ENCODE measurements at regions not wholly inside any gene's neighbourhood (a gene's known extent, or its start where the extent isn't known, plus 50 kb on each side); places are given as distances from the start of the nearest gene placed in this dataset.

DNA sequence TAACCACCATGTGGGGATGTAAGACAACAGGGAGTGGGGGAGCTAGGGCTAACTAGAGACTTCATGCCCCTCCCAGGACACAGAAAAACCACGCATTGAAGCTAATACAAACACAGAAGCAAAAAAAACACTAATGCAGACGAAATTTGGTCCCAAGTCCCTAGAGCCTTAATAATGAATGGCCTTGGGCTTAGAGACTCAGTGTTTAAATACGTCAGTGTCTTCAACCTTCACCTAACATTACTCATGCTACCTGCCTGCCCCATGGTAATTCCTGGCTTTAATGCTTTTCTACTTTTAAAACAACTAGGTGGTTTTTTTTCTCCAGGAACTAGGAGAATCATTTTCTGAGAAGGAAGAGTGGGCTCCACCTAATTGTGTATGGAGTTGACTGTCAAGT is 64.1 kb upstream of the ITSN2 start:
- H3K36me3 ChIP-seq (ENCODE audit: control insufficient read depth, insufficient read depth, low read length) = no peaks in the 10 kb centered on the region
- H3K79me2 ChIP-seq (ENCODE audit: control insufficient read depth, insufficient read depth, low read length) = no peaks in the 10 kb centered on the region
- ChIA-PET CTCF (ENCODE audit: low intra/inter-chr PET ratio) (no interaction called here), POLR2A (interaction anchor here (1.2 to 3.3 kb wide), 2 partner anchors 8 to 11 kb away, joined by 3 to 13 read pairs; no protein-coding TSS in a partner anchor)
- no peak overlapping the region for H3K4me2 ChIP-seq (ENCODE audit: insufficient read depth, low read length)
- DNase-seq (ENCODE audit: extremely low read depth in 1 of 4, low spot score in 3 of 4) (no peak), FAIRE-seq (no peak), ATAC-seq (no peak)
- intact Hi-C loops (cut with micrococcal nuclease) = loop anchor here (5.0 kb wide), 2 partner anchors 53 to 68 kb away; partner anchors contain the start of gene NCOA1
- in situ Hi-C loops (cut with MboI) = loop anchor here (25.0 kb wide), 1 partner anchor 363 kb away; the partner anchor contains the start of genes CENPO and PTRHD1
- no peaks in the 10 kb centered on the region for H3K27me3 ChIP-seq (ENCODE audit: control insufficient read depth in 2 of 2, insufficient read depth in 2 of 2, low read length in 2 of 2)
- H3K4me3 ChIP-seq = no peak overlapping the region
- no peak overlapping the region; the same call in 1 of the 2 replicates for H2AFZ ChIP-seq (ENCODE audit: low read depth, low read length)
- no peaks in the 10 kb centered on the region for H4K20me1 ChIP-seq (replicated peaks; ENCODE audit: control insufficient read depth, insufficient read depth, low read length)
- H3K9me1 ChIP-seq (ENCODE audit: control insufficient read depth, insufficient read depth, low read length) = no peaks in the 10 kb centered on the region
- no peaks in the 10 kb centered on the region for H3K9me3 ChIP-seq (replicated peaks; ENCODE audit: control insufficient read depth, insufficient read depth, low read depth, low read length)
- WGBS (ENCODE audit: insufficient coverage, low coverage, missing lambda C conversion rate) = 40% methylated on average over 3 of the region's 3 CpGs
- H3K4me1 ChIP-seq (replicated peaks in 1 of 2; ENCODE audit: control insufficient read depth in 2 of 2, insufficient read depth in 2 of 2, low read length in 2 of 2) = peaks cover 3 to 8% of the 10 kb centered on the region in 2 experiments; a peak in 3 of 5 replicates
- no TSS peak for BruUV-seq (replicated peaks)
- no peak for TF ChIP-seq GTF2F1 (IDR thresholded peaks at IDR 0.05; ENCODE audit: low read depth, low read length)
- TF ChIP-seq ZNF41 (CRISPR knock-in tag; conservative IDR thresholded peaks at IDR 0.05) = no peak
- no peak for TF ChIP-seq NUFIP1 (IDR thresholded peaks at IDR 0.05; ENCODE audit: partially characterized antibody)
- TF ChIP-seq MITF (IDR thresholded peaks at IDR 0.05) = no peak
- no peak for TF ChIP-seq EP300 (IDR thresholded peaks at IDR 0.05; ENCODE audit: low read length)
- TF ChIP-seq ZMIZ1 (IDR thresholded peaks at IDR 0.05; ENCODE audit: low read depth in 2 of 2, low read length in 2 of 2) = no peak
- no peak for TF ChIP-seq SETDB1 (IDR thresholded peaks at IDR 0.05; ENCODE audit: low read length)
- no peak for TF ChIP-seq PML (IDR thresholded peaks at IDR 0.05; ENCODE audit: low read length)
- H3K9ac ChIP-seq (ENCODE audit: insufficient read depth in 1 of 2, low read depth in 2 of 2, low read length in 2 of 2) = no peak overlapping the region
- no peak overlapping the region for H3K27ac ChIP-seq (ENCODE audit: extremely low read depth, low read depth, low read length)

Measured in K562 (cell line).